IMR-90 (cell line): ENCODE measurements at regions not wholly inside any gene's neighbourhood (a gene's known extent, or its start where the extent isn't known, plus 50 kb on each side); places are given as distances from the start of the nearest gene placed in this dataset.

Experiments
- CEBPB ChIP-seq: IDR thresholded peaks from 2 replicates; pipeline ENCODE4 v1.6.1; 2012; ENCODE audit warnings: low read depth, low read length, improper control_type of control experiment
- CTCF ChIP-seq: conservative IDR thresholded peaks from 2 replicates; pipeline ENCODE4 v1.5.1; 2012; ENCODE audit warnings: mild to moderate bottlenecking, low read depth, low read length, improper control_type of control experiment
- MAFK ChIP-seq: IDR thresholded peaks from 2 replicates; pipeline ENCODE4 v1.6.1; 2012; ENCODE audit warnings: low read depth, low read length, improper control_type of control experiment
- MXI1 ChIP-seq: IDR thresholded peaks from 2 replicates; pipeline ENCODE4 v1.6.1; 2012; ENCODE audit warnings: low read depth, mild to moderate bottlenecking, low read length, moderate library complexity, borderline replicate concordance
- POLR2A ChIP-seq: IDR thresholded peaks from 2 replicates; pipeline ENCODE4 v1.6.1; 2012; ENCODE audit warnings: mild to moderate bottlenecking, low read depth, low read length
- RCOR1 ChIP-seq: IDR thresholded peaks from 2 replicates; pipeline ENCODE4 v1.6.1; 2012; ENCODE audit warnings: mild to moderate bottlenecking, low read length, improper control_type of control experiment; ENCODE audit not compliant: insufficient replicate concordance
- RFX5 ChIP-seq: IDR thresholded peaks from 2 replicates; pipeline ENCODE4 v1.8.0; 2012; ENCODE audit warnings: low read depth, mild to moderate bottlenecking, low read length, moderate library complexity
- USF2 ChIP-seq: fragments of 150-350 bp; IDR thresholded peaks from 2 replicates; pipeline ENCODE4 v1.6.1; 2017; ENCODE audit warnings: mild to moderate bottlenecking, antibody characterized with exemption, low read length, low read depth

- TF ChIP-seq RFX5 (no peak), CEBPB (no peak), CTCF (no peak), USF2 (no peak), POLR2A (no peak), MXI1 (no peak), RCOR1 (no peak), MAFK (no peak)
Observed at GRCh38 chrX:28223469-28223868, 242.2 kb upstream of the DCAF8L1 start.
